Tibial nerve (tissue), 4 donors: ENCODE measurements at regions not wholly inside any gene's neighbourhood (a gene's known extent, or its start where the extent isn't known, plus 50 kb on each side); places are given as distances from the start of the nearest gene placed in this dataset.

Experiments
- CTCF ChIP-seq, 5 experiments: fragments of 200-600 bp in 3 of 5; fragments of 450-650 bp in 2 of 5; sonication (generic) in 3 of 5; IDR thresholded peaks; one replicate each; pipeline ENCODE4 v1.5.1; 2016 to 2019; ENCODE audit warnings: antibody characterized with exemption in 5 of 5, mild to moderate bottlenecking in 3 of 5, moderate library complexity in 2 of 5
- EP300 ChIP-seq, 2 donors: sonication (generic); formaldehyde crosslinking; IDR thresholded peaks; one replicate each; pipeline ENCODE4 v1.6.1; 2017; ENCODE audit warnings: antibody characterized with exemption in 2 of 2, mild to moderate bottlenecking in 1 of 2
- POLR2A ChIP-seq, 2 donors: fragments of 450-650 bp; IDR thresholded peaks; one replicate each; pipeline ENCODE4 v1.6.1; 2017; ENCODE audit warnings: antibody characterized with exemption in 2 of 2, mild to moderate bottlenecking in 2 of 2, moderate library complexity in 2 of 2

- no peak for TF ChIP-seq CTCF (IDR thresholded peaks at IDR 0.05)
- TF ChIP-seq POLR2A (IDR thresholded peaks at IDR 0.05) = no peak
- TF ChIP-seq EP300 (IDR thresholded peaks at IDR 0.05) = no peak
Measured at GRCh38 chr2:217430916-217431576, 571.2 kb upstream of the TNP1 start.
